Endothelial cell of umbilical vein (primary cell): ENCODE measurements at regions not wholly inside any gene's neighbourhood (a gene's known extent, or its start where the extent isn't known, plus 50 kb on each side); places are given as distances from the start of the nearest gene placed in this dataset.

Experiments used
- BruUV-seq: library from RNA; stranded (reverse); fragments of 400-500 nt; replicated peaks from 2 replicates; lab custom pipeline; 2021; lab: Mats Ljungman, UMichigan
- CTCF ChIA-PET: fragments of 300-600, 350-600 bp; sonication (Branson Sonifier 250); formaldehyde crosslinking; loops from one replicate; lab custom pipeline; 2021; ENCODE audit warnings: antibody characterized with exemption, inconsistent platforms; lab: Charles Lee
- POLR2A ChIA-PET: fragments of 300-600, 350-600 bp; sonication (Branson Sonifier 250); formaldehyde crosslinking; loops from one replicate; lab custom pipeline; 2021; ENCODE audit warnings: antibody characterized with exemption, inconsistent platforms; lab: Charles Lee
- DNase-seq: peaks from one replicate; pipeline ENCODE4 v3.0.0-alpha.2; 2011; ENCODE audit warnings: low read depth, low spot score
- FAIRE-seq: peaks from 2 replicates; lab custom pipeline; 2011; peaks lifted over from hg19 to GRCh38; lab: Jason Lieb, UNC
- H2AFZ ChIP-seq: 2 replicates; pipeline ENCODE4 v1.6.0; 2012; ENCODE audit warnings: low read depth, low read length, control low read depth, inconsistent platforms
- H3K27ac ChIP-seq: 2 replicates; pipeline ENCODE4 v1.5.1; 2011; ENCODE audit warnings: low read depth, mild to moderate bottlenecking, control low read depth, low read length, moderate library complexity; ENCODE audit not compliant: insufficient read depth
- H3K27me3 ChIP-seq, 2 experiments: 2 replicates each; pipeline versions ENCODE4 v1.6.0 to v1.6.1; 2011; ENCODE audit warnings: low read length in 2 of 2, mixed read lengths in 1 of 2; ENCODE audit not compliant: control insufficient read depth in 2 of 2, insufficient read depth in 2 of 2
- H3K36me3 ChIP-seq, 2 experiments: 2 replicates in 1 of 2; 3 replicates in 1 of 2; pipeline ENCODE4 v1.5.1; 2011; ENCODE audit warnings: low read length in 2 of 2, mild to moderate bottlenecking in 1 of 2, moderate library complexity in 1 of 2; ENCODE audit not compliant: control insufficient read depth in 2 of 2, insufficient read depth in 2 of 2; ENCODE audit errors: extremely low read depth in 1 of 2
- H3K4me1 ChIP-seq: 3 replicates; pipeline ENCODE4 v1.5.1; 2011; ENCODE audit warnings: mild to moderate bottlenecking, low read length; ENCODE audit not compliant: control insufficient read depth, insufficient read depth; ENCODE audit errors: extremely low read depth
- H3K4me2 ChIP-seq: 2 replicates; pipeline ENCODE4 v1.6.1; 2011; ENCODE audit warnings: low read length, control low read depth, mixed read lengths; ENCODE audit not compliant: insufficient read depth
- H3K4me3 ChIP-seq, 3 experiments: fragments of 200-600 bp in 1 of 3; sonication (generic), shearing (Covaris generic) in 1 of 3; replicated peaks in 1 of 3; 2 replicates each; pipeline ENCODE4 v1.5.1; 2011 to 2016; ENCODE audit warnings: control low read depth in 3 of 3, low read length in 3 of 3, mild to moderate bottlenecking in 2 of 3, inconsistent platforms in 1 of 3, low read depth in 1 of 3, moderate library complexity in 1 of 3; ENCODE audit not compliant: insufficient read depth in 1 of 3
- H3K79me2 ChIP-seq: 2 replicates; pipeline ENCODE4 v1.6.0; 2012; ENCODE audit warnings: low read length, inconsistent platforms; ENCODE audit not compliant: control insufficient read depth, insufficient read depth
- H3K9ac ChIP-seq: replicated peaks from 2 replicates; pipeline ENCODE3; 2011; ENCODE audit warnings: low read length, control low read depth; ENCODE audit not compliant: insufficient read depth; ENCODE audit errors: extremely low read depth
- H3K9me1 ChIP-seq: replicated peaks from 3 replicates; pipeline ENCODE4 v1.6.0; 2011; ENCODE audit warnings: mild to moderate bottlenecking, low read length; ENCODE audit not compliant: control insufficient read depth, insufficient read depth; ENCODE audit errors: extremely low read depth
- H3K9me3 ChIP-seq: replicated peaks from 2 replicates; pipeline ENCODE4 v1.5.1; 2012; ENCODE audit warnings: low read length, inconsistent platforms; ENCODE audit not compliant: control insufficient read depth, insufficient read depth
- H4K20me1 ChIP-seq: replicated peaks from 2 replicates; pipeline ENCODE3; 2011; ENCODE audit warnings: mild to moderate bottlenecking, low read length; ENCODE audit not compliant: control insufficient read depth, insufficient read depth; ENCODE audit errors: extremely low read depth
- CTCF ChIP-seq, 2 donors: IDR thresholded peaks; 1 replicate in 1 of 2; 2 replicates in 1 of 2; pipeline ENCODE4 v1.5.1; 2011; ENCODE audit warnings: low read length in 2 of 2, mild to moderate bottlenecking in 2 of 2, moderate library complexity in 2 of 2, control low read depth in 1 of 2, inconsistent platforms in 1 of 2, low read depth in 1 of 2; ENCODE audit not compliant: insufficient read depth in 1 of 2; ENCODE audit errors: extremely low read depth in 1 of 2
- EZH2 ChIP-seq: IDR thresholded peaks from 2 replicates; pipeline ENCODE4 v1.6.1; 2012; ENCODE audit warnings: borderline replicate concordance, low read depth, mild to moderate bottlenecking, moderate library complexity, low read length, inconsistent platforms; ENCODE audit not compliant: severe bottlenecking
- GATA2 ChIP-seq: IDR thresholded peaks from 2 replicates; pipeline ENCODE4 v1.7.0; 2011; ENCODE audit warnings: low read depth, mild to moderate bottlenecking, moderate library complexity, mixed read lengths, low read length; ENCODE audit not compliant: insufficient read length, insufficient read depth
- JUN ChIP-seq: IDR thresholded peaks from 2 replicates; pipeline ENCODE4 v1.6.1; 2011; ENCODE audit warnings: borderline replicate concordance, low read depth; ENCODE audit not compliant: insufficient read length, insufficient read depth
- MAX ChIP-seq: IDR thresholded peaks from 2 replicates; pipeline ENCODE4 v1.6.1; 2011; ENCODE audit not compliant: insufficient read depth, insufficient read length
- MYC ChIP-seq: IDR thresholded peaks from one replicate; pipeline ENCODE4 v1.6.1; 2011; ENCODE audit warnings: mild to moderate bottlenecking, low read depth, low read length
- POLR2A ChIP-seq: IDR thresholded peaks from 2 replicates; pipeline ENCODE4 v1.6.1; 2012; ENCODE audit warnings: low read depth, mild to moderate bottlenecking, control low read depth, low read length
- POLR2AphosphoS5 ChIP-seq: IDR thresholded peaks from 2 replicates; pipeline ENCODE4 v1.6.1; 2012; ENCODE audit warnings: low read depth, mild to moderate bottlenecking, control low read depth, low read length, moderate library complexity; ENCODE audit not compliant: insufficient read depth
- dilution Hi-C: fragments of 300-500 bp; cut with MboI; formaldehyde crosslinking; loops from one replicate; pipeline ENCODE4 v1.15.0; 2019; ENCODE audit warnings: low sequenced_read_pairs; ENCODE audit not compliant: extremely low pct_ligation_motif_present
- intact Hi-C: fragments of 100-400 bp; cut with micrococcal nuclease; formaldehyde crosslinking; loops from one replicate; pipeline ENCODE4 v1.10.0; 2022

- DNase-seq: no peak
- dilution Hi-C loops: no loop called here
- no peaks in the 10 kb centered on the region for H3K79me2 ChIP-seq
- CTCF ChIA-PET: no interaction called here
- BruUV-seq: no TSS peak
- intact Hi-C loops: no loop called here
- H3K9me3 ChIP-seq: peaks cover 3% of the 10 kb centered on the region
- no peak for FAIRE-seq
- no peak overlapping the region for H3K4me3 ChIP-seq
- no peaks in the 10 kb centered on the region for H3K27me3 ChIP-seq
- no peak overlapping the region for H3K27ac ChIP-seq
- H3K4me1 ChIP-seq: no peaks in the 10 kb centered on the region
- H3K36me3 ChIP-seq: no peaks in the 10 kb centered on the region
- no peaks in the 10 kb centered on the region for H4K20me1 ChIP-seq
- no peak overlapping the region for H3K4me2 ChIP-seq
- H3K9me1 ChIP-seq: no peaks in the 10 kb centered on the region
- H2AFZ ChIP-seq: no peak overlapping the region
- no peak for TF ChIP-seq JUN
- no peak for TF ChIP-seq POLR2AphosphoS5
- no peak for TF ChIP-seq POLR2A
- no peak for TF ChIP-seq EZH2
- TF ChIP-seq MAX: no peak
- TF ChIP-seq CTCF (IDR thresholded peaks at IDR 0.05; ENCODE audit: extremely low read depth in 1 of 2, insufficient read depth in 1 of 2, low read depth in 1 of 2, low read length in 2 of 2): no peak
- TF ChIP-seq GATA2: no peak
- H3K9ac ChIP-seq: no peak overlapping the region
- POLR2A ChIA-PET: no interaction called here
Measured at GRCh38 chr1:216833509-216833908, 110.3 kb upstream of the ESRRG start.

GRCh38 chr1:216832192-216832591 lies 109.0 kb upstream of the ESRRG start:
- H3K27me3 ChIP-seq: no peaks in the 10 kb centered on the region
- H3K4me2 ChIP-seq: no peak overlapping the region
- POLR2A ChIA-PET: no interaction called here
- peaks cover 3% of the 10 kb centered on the region for H3K9me3 ChIP-seq
- FAIRE-seq (no peak), DNase-seq (no peak)
- H3K36me3 ChIP-seq: no peaks in the 10 kb centered on the region
- no peak overlapping the region for H3K27ac ChIP-seq
- H3K9me1 ChIP-seq: no peaks in the 10 kb centered on the region
- H3K4me1 ChIP-seq: no peaks in the 10 kb centered on the region
- H4K20me1 ChIP-seq: no peaks in the 10 kb centered on the region
- no peak overlapping the region for H3K9ac ChIP-seq
- dilution Hi-C loops (no loop called here), intact Hi-C loops (no loop called here)
- BruUV-seq: no TSS peak
- TF ChIP-seq JUN (no peak), MAX (no peak), POLR2AphosphoS5 (no peak), MYC (no peak), CTCF (IDR thresholded peaks at IDR 0.05; ENCODE audit: extremely low read depth in 1 of 2, insufficient read depth in 1 of 2, low read depth in 1 of 2, low read length in 2 of 2) (no peak), EZH2 (no peak), POLR2A (no peak), GATA2 (no peak)
- H3K79me2 ChIP-seq: no peaks in the 10 kb centered on the region
- H2AFZ ChIP-seq: no peak overlapping the region
- H3K4me3 ChIP-seq: no peak overlapping the region
- CTCF ChIA-PET: no interaction called here
